HCT116 (cell line): ENCODE measurements at regions not wholly inside any gene's neighbourhood (a gene's known extent, or its start where the extent isn't known, plus 50 kb on each side); places are given as distances from the start of the nearest gene placed in this dataset.
"Not testable (repeated sequence)": the region's sequence is repeated elsewhere in the genome, so short reads cannot be mapped to it uniquely, and the experiment has no call there.

ENCODE experiments used
- EZH2 ChIP-seq: fragments of 200-600 bp; sonication (generic); IDR thresholded peaks from 2 replicates; pipeline ENCODE4 v1.6.1; 2017; ENCODE audit warnings: antibody characterized with exemption, mixed run types
- ZNF274 ChIP-seq: fragments of 200-500 bp; sonication (Bioruptor generic); IDR thresholded peaks from 2 replicates; pipeline ENCODE4 v1.6.1; 2014; ENCODE audit warnings: mild to moderate bottlenecking, low read depth, low read length, inconsistent platforms
- TF ChIP-seq, protein P1 (sequence below), 3 experiments: fragments of 200-600 bp in 1 of 3; sonication (generic) in 1 of 3; IDR thresholded peaks in 2 of 3; conservative IDR thresholded peaks in 1 of 3; 2 replicates each; pipeline ENCODE4 v1.5.1; 2012 to 2017; ENCODE audit warnings: low read depth in 2 of 3, low read length in 2 of 3, antibody characterized with exemption in 1 of 3, borderline replicate concordance in 1 of 3, control low read depth in 1 of 3, mild to moderate bottlenecking in 1 of 3, mixed read lengths in 1 of 3, mixed run types in 1 of 3, moderate library complexity in 1 of 3; ENCODE audit not compliant: insufficient read depth in 1 of 3

DNA sequence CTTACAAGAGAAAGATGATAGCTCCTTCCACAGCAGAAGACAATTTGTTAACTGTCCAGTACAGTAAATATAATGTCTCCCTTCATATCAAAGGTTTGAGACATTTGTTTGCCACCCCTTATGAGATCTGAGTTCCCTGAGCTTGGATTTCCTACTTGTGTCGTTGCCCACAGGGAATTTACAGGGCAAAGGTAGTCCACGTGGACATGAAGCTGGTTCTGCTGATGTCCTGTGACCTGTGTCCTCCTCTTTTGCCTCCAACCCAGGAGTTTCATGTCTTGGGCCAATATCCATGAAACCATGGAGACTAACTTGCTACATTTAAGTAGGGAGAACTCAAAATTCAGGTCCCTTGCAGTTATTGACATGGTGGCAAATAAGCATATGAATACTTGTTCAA is 172.2 kb upstream of the KCTD7 start:
- TF ChIP-seq, protein P1, sequence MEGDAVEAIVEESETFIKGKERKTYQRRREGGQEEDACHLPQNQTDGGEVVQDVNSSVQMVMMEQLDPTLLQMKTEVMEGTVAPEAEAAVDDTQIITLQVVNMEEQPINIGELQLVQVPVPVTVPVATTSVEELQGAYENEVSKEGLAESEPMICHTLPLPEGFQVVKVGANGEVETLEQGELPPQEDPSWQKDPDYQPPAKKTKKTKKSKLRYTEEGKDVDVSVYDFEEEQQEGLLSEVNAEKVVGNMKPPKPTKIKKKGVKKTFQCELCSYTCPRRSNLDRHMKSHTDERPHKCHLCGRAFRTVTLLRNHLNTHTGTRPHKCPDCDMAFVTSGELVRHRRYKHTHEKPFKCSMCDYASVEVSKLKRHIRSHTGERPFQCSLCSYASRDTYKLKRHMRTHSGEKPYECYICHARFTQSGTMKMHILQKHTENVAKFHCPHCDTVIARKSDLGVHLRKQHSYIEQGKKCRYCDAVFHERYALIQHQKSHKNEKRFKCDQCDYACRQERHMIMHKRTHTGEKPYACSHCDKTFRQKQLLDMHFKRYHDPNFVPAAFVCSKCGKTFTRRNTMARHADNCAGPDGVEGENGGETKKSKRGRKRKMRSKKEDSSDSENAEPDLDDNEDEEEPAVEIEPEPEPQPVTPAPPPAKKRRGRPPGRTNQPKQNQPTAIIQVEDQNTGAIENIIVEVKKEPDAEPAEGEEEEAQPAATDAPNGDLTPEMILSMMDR (IDR thresholded peaks at IDR 0.05 in 2 of 3, conservative IDR thresholded peaks at IDR 0.05 in 1 of 3; ENCODE audit: borderline replicate concordance in 1 of 3, insufficient read depth in 1 of 3, low read depth in 2 of 3, low read length in 2 of 3), result not testable (repeated sequence)
- not testable (repeated sequence) for TF ChIP-seq EZH2, ZNF274
